NOMO-1 (cell line): ENCODE measurements at regions not wholly inside any gene's neighbourhood (a gene's known extent, or its start where the extent isn't known, plus 50 kb on each side); places are given as distances from the start of the nearest gene placed in this dataset.

ENCODE experiments used
- DNase-seq, 2 experiments: peaks; one replicate each; lab custom pipeline; 2025; ENCODE audit not compliant: unreplicated experiment in 2 of 2; lab: John Stamatoyannopoulos, UW

DNA sequence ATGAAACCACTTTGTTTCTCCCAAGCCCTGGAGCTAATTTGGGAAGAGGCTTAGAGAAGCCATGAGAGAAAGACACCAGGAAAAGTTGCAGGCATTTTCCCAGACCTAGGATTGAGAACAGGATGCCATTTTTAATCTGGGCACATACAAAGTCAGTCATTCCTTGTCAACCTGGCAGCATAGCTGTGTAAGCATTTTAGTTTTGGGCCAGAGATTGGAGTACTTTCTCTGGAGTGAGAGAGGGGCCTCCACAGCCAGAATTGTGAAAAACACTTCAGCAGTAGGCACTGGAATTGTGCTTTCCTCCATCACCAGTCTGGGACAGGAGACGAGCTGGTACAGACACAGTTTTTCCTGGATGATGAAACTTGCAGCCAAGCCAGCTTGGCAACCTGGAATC lies 390.3 kb upstream of the DMAC1 start:
- no peak for DNase-seq

DNA sequence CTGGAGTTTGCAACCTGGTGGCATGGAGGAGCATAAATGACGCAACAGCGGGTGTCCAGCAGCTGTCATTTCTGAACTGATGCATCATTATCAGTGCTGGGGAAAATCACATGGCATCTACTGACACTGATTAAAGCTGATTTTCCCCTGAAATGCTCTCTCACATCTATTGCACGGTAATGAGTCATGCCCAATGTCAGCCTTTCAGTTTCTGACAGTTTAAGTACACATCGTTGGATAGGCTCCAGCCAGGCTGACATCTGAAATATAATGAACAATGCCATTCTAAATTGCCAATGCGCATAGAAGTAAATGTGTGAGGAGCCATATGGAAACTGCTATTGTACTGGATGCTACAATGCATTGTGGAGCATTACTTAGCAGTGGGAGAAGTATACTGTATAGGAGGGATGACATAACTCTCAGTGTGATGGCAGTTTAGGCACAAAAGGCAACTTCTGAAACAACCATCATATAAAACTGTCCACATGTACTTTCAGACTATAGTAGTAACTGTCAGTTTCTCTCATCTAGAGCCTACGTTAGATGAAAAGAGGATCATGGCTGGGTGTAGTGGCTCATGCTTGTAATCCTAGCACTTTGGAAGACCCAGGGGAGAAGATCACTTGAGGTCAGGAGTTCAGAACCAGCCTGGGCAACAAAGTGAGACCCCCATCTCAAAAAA lies 389.3 kb upstream of the DMAC1 start:
- DNase-seq: no peak

DNA sequence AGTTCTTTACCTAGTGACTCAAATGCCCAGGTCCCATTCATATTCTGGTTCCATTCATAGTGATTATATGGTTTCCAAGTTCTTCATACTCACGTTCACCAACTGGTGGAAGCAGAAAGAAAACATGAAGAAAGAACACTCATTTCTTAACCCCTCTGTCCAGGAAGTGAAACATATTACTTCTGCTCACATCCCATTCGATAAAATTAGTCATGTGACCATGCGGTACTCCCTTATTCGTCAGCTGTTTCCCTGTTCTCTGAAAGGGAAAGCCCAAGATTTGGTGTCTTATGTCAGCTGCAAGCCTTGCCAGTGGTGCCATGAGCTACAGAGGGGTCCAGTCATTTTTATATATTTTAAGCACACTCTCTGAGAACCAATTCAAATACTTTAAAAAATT lies 387.0 kb upstream of the DMAC1 start:
- DNase-seq: no peak

DNA sequence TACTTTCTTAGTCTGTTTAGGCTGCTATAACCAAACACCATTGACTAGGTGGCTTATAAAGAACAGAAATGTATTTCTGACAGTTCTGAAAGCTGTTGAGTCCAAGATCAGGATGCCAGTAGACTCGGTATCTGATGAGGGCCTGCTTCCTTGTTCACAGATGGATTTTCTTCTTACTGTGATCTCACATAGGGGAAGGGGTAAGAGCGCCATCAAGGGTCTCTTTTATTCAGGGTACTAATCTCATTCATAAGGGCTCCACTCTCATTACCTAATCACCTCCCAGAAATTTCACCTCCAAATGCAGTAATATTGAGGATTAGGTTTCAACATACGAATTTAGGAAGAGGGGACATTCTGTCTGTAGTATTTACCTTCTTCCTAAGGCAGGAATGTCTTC lies 384.0 kb upstream of the DMAC1 start:
- no peak for DNase-seq

DNA sequence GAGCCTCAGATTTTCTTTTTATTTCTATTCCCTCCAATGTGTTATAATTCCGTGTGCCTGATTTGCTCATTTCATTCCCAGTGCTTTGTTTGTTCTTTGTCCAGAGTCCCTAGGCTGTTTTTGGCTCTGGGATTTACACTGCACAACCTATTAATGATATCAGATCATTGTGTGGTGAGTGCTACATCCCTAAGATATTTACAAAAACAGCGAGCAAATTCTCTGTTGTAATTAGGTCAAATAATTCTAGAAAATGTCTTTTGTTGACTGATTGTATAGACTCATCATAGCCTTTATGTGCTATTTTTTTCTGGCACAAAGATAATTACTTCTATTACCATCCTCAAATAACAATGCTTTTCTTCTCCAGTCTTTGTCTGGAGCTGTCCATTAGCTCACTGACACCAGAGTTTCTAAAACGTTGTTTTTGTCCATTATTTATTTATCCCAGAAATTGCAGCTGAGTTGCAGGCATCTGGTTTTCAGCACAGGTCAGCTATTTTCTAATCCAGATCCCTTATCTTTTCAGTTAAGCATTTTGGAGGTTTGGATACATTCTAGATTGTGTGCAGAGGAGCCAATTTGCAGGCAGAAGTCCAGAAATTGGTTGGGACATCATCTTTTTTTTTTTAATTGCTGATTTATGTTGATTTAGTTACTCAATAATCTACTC lies 379.9 kb upstream of the DMAC1 start:
- no peak for DNase-seq

DNA sequence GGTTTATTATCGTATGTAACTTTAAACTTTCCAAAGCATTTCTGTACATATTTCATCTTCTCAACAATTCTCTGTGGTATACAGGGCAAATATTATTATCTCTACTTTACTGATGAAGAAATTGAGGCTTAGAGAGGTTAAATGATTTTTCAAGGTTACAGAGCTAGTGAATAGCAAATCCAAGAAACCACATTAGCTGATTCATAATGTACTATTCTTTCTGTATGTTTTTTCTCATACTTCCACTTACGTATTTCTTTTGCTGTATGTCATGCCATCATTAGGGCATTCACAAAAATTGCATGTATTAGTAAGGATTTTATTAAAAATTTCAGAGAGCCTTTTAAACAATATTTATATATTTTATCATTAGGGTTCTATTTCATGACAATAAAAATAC lies 372.4 kb upstream of the DMAC1 start:
- DNase-seq: no peak

DNA sequence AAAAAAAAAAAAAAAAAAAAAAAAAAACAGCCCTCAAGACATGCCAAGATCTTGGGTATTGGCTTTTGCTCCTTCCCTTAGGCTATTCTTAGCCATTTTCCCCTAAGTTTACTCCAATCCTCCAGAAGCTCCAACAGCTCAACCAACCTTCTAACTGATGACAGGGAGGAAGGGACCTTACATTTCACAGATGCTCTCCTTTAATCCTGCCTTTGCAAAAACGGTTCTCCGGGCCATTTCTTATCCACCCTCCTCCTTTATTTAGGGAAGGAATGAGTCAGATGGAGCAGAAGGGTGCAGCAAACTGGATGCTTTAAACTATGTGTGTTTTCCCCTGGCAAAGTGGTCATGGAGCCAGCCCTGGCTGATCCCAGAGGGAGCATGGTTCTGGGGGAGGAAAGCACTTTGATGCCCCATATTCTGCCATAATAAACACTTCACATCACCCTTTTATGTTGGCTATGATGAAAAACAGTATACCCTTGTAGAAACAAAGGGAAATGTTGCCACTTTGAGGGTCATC lies 369.4 kb upstream of the DMAC1 start:
- no peak for DNase-seq

DNA sequence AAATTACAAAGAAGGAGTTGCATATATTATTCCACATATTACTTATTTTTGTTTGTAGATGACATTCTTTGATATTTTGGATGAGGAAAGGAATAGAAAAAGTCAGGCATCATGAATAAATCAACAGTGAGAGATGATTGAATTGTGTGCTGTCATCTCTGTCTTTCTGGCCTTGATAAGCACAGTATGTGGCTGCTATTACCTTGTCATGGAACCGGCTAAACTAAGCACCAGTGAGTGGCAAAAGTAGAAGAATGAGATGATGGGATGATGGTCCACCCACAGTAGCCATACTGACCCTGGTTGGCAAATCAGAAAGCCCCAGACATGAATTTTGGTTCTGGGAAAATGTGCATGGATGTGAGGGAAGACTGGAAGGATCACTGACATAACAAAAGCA lies 361.2 kb upstream of the DMAC1 start:
- no peak for DNase-seq

DNA sequence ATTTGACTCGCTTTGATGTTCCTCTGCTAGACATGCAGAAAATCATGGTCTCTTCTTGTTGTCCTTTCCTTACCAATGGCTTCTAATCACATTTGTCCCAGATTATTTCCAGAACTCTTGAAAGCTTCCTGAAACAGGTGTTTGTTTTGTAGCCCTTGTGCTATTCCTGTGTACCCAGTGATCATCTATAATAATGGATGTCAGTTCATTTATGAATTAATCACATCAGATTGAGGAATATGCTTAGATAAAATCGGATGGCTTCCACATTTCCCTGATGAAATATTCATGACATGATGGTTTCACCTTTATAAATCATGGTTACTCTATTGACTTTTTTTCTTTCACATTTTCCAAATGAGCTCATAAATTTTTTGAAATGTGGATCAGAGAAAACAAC lies 359.0 kb upstream of the DMAC1 start:
- DNase-seq: no peak

DNA sequence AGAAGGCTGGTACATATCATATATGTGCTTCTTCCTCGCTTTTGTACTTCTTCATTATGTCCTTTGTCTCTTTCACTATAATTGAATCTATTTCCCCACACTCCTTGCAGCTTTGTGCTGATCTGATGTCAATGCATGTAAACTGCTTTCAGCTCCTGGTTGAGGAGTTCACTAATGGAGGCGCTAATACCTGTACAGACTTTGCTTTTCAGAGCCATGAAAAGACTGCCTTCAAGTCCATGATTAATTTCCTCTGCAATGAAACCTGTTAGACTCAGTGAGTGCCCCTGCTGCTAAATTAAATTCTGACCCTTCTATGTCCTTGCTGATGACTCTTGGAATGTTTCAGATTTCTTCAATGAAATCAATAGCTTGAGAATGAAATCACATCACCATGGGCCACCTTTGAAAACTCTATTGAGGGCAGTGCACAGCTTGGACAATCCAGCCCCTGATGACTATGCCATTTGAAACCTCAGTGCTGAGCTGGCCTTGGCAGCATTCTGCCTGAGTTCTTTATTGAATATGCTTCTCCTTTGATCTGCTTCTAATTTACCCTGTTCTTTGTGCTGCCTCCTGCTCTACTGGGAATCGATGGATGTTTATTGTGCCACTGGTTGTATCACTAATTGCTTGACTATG lies 358.2 kb upstream of the DMAC1 start:
- DNase-seq: no peak

DNA sequence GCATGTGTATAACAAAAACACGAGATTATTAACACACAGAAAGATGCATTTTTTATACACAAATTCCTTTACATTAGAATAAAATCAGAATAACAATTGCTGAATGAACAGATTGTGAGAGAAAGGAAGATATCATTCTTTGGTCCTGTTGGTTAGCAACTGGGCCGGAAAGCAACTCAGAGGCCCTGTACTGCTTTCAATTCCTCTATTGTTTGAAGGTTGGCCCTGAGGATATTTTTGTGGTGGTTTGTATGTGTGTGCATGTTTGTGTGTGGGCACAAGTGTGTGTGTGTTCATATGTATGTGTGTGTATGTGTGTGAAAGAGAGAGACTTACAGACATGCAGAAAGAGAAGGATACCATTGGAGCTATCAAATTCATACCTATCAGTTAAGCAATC lies 356.8 kb upstream of the DMAC1 start:
- DNase-seq: no peak

DNA sequence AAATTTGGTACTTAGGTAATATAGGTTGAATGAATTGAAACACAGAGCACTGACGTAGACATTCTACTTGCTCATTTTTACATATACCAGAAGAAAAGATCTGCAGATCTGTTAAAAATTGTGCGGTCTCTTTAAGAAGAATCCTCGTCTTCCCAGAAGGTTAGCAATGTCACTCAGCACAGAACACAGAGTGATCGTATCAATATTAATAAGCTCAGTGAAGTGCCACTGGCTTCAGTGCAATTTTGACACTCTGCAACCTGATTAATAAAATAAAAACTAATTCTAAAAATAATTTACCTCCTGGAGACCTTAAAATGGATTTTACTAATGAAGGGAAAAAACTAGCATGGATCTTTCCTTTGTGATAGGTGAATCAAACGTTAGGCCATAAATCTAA lies 356.1 kb upstream of the DMAC1 start:
- no peak for DNase-seq

DNA sequence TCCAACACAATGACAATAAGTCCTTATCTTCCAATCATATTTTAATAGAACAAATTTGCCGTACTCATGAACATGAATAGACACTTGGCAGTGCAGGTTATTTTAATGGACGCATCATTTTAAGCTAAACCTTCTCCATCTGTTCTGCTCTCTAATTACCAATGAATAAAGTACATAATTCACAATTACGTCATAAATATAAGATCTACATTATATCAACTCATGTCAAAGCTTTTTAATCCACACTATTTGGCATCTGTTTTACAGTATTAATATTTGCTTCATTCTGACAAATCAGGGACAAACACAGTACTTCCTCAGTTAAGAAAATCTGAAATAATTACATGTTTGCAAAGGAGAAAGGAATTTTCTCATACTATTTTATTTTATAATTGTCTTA lies 344.1 kb upstream of the DMAC1 start:
- DNase-seq: no peak

DNA sequence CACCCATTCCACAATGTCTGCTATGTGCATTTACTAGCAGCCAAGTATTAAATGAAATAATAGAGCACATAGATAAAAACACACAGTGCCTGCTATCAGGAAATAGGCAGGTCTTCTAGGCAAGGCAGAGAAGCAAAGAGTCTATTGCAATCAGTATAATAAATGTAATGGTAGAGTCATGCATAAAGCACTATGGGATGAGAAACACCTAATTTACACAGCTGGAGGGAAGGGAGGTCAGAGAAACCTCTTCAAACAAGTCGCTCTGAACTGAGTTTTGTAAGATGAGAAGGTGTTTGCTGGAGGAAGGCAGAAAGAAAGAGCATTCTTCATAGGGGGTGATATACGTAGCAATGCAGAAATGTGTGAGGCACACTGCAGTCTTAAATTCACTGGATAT lies 341.0 kb upstream of the DMAC1 start:
- no peak for DNase-seq

DNA sequence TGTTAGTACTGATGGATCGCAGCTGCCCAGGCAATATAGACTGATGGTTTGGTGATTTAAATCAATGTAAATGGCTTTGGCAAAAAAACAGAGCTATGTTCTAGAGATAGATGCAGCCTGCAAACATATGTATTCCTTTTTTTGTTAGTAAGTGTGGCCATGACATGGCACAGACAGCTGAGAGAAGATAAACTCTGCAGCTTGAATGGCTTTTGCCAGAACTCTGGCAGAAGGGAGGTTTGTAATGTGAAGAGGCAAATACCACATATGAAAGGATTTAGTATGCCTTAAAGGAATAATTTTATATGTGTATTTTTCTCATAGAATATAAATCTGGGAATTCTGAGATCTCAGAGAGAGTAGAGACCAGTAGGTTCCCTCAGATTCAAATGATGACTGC lies 340.2 kb upstream of the DMAC1 start:
- no peak for DNase-seq

DNA sequence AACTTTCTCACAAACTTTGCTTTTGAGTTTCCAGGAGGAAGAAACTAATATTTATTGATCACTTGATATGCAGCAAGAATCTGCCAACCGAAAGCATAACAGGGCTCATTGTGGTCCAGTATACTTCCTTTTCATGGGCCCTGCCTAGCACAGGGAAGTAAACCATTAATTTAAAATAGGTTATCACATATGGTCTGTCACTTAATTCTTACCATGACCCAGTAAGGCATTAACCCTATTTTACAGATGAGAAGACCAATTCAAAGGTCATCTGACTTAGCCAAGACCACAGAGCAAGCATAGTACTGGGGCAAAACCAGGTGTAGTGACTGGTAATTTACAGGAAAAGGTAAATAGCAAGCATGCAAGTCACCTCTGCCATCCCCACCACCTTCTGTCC lies 336.9 kb upstream of the DMAC1 start:
- DNase-seq: no peak

DNA sequence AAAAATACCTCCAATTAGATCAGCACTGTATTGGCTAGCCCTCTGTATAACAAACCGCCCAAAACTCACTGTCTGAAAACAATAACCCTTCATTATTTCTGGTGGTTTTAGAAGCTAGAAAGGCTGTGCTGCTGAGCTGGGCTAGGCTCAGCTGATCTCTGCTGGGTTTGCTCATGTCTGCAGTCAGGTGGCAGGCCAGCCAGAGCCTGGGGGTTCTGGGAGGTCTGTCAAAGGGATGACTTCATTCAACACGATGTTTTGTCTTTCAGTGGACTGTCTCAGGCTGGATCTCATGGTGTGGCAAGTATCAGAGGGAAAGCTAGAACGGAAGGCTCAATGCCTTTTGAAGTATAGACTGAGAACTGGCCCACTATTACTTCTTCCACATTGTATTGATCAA lies 335.1 kb upstream of the DMAC1 start:
- DNase-seq: no peak

DNA sequence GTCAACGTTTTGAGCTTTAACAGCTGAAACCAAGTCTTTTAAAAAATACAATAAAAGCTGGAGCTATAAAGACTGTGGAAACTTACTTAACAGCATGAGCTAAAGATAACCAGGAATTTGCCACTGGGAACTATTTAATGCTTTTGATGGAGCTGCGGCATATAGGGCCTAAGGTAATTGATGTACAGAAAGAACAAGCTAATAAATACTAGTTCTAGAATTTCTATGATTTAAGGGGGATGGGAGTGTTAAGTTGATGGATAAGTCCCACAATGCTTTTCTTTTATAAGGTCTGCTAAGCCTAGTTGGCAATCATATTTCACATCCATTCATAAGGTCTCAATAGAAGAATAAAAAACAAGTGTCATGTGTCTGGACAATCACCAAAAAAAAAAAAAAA lies 334.0 kb upstream of the DMAC1 start:
- DNase-seq: no peak

DNA sequence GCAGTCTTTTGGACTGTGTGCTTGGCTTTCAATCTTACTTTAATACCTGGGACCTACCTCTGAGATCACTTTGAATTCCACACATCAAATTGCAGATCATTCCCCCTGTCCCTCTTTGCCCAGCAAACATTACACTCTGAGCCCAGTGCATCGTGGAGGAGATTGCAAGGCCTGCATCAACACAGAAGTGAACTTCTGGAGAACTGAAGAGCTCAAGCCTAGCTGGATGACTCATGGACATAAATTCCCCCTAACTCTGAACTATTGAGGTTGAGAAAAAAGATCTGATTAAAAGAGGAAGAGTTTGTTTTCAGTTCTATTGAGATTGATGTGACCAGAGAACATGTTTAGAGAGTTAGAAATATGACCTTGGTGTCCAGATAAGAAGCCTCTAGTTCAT lies 316.0 kb upstream of the DMAC1 start:
- peak in 1 of 2 experiments; percentile 10 for DNase-seq

DNA sequence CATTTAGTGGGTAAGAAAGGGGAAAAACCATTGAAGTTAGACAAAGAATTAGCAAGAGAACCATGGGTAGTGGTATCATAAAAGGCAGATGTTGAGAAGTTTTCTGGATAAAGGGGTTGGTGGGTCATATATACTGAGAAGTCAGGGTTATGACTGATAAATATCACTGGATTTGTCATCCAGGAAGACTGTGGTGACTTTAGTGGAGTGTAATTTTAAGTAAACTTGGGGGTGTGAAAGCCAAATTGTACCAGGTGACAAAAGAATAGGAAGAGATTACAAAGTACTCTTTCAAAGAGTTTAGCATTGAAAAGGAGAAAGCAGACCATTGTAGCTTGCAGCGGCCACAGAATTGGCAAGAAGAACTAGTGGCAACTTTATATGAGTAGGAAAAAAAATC lies 315.2 kb upstream of the DMAC1 start:
- DNase-seq: no peak

DNA sequence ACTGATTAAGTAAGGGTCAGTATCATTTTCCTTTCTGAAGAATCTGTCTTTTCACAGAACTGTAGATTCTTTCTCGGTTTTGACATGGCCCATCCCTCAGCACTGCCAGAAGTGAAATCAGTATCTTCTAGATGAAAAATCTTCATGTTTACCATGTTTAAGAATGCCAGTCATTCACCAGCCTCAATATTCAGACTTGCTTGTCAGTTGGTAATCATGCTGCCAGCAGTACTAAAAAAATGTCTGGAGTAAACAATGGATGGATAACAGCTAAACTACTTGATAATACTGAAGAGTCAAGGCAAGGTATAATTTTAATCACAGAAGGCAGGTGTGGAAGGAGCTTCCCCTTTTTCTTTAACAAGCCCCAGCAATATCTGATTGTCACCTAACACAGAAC lies 306.8 kb upstream of the DMAC1 start:
- DNase-seq: no peak

DNA sequence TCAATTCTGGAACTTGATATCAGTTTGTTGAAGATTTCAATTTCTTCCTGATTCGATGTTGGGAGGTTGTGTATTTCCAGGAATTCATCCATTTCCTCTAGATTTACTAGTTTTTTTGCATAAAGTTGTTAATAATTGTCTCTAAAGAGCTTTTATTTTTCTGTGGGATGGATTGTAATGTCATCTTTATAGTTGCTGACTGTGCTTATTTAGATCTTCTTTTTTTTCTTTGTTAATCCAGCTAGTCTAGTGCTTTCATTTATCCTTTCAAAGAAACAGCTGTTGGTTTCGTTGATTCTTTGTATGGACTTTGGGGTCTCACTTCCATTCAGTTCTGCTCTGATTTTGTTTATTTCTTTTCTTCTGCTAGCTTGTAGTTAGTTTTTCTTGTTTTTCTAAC lies 302.0 kb upstream of the DMAC1 start:
- no peak for DNase-seq
